Germinal center (tissue), 1 donor: ENCODE measurements at regions not wholly inside any gene's neighbourhood (a gene's known extent, or its start where the extent isn't known, plus 50 kb on each side); places are given as distances from the start of the nearest gene placed in this dataset.

ENCODE experiments used
- DNase-seq: peaks from one replicate; pipeline ENCODE4 v3.0.0; 2012; ENCODE audit warnings: mixed read lengths, low spot score

GRCh38 chr20:7650086-7650879, 290.0 kb downstream of the HAO1 start:
- DNase-seq = no peak

- DNase-seq = no peak
Measured at GRCh38 chr20:7654231-7654630, 286.0 kb downstream of the HAO1 start.

GRCh38 chr20:7656687-7657467, 283.4 kb downstream of the HAO1 start:
- no peak for DNase-seq

DNA sequence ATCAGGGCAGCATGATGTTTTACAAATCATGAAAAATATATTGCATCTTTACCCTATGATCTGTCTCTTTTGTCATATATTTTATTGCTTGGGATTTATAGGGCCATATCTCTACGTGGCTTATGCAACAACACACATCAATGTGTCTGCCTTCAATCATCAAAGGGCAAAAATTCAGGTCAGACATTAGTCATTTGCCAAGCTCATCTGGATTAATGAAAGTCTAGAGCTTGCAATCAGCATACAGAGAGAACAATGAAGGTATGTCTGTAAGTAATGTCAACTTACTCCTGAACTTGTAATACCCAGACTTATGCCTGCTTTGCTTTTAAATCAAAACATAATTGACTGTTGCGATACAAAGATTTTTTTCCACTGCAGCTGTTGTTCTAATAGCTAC, 282.7 kb downstream of the HAO1 start:
- DNase-seq = no peak

GRCh38 chr20:7660165-7660564, 280.1 kb downstream of the HAO1 start:
- DNase-seq = no peak

DNA sequence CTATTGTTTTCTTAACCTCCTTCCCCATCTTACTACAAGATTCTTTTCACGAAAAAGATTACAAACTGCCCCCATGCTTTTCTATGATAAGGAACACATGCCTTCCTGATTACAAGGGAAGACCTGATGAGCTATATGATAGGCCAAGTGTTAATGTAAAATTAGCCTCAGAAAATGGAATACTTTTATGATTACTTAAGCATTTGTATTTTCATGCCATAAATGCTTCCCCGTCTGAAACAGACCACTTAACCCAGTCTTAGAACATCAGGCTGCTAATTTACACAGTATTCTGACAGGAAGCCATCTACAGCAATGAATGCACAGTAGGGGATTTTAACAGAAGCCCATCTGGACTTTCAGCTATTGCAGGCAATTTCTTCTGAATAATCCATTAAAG, 274.9 kb downstream of the HAO1 start:
- no peak for DNase-seq

- no peak for DNase-seq
Measured at GRCh38 chr20:7667194-7667593, 273.1 kb downstream of the HAO1 start.

DNA sequence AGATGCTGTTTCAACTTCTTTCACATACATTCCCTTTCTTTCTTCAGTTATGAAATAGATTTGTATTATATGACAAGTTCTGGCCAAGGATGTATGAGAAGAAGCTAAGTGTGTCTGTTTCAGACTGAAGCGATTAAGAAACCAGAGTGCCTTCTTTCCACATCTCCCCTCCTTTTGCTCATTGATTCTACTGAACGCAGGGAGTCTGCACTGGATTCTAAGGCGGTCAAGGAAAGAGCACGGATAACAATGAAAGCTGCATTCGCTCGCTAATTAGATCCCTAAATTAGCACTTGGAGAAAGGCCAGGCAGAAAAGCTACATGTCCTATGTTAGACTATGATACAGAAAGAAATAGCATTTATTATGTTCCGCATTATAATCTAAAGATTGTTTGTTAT, 267.7 kb downstream of the HAO1 start:
- DNase-seq = no peak

DNA sequence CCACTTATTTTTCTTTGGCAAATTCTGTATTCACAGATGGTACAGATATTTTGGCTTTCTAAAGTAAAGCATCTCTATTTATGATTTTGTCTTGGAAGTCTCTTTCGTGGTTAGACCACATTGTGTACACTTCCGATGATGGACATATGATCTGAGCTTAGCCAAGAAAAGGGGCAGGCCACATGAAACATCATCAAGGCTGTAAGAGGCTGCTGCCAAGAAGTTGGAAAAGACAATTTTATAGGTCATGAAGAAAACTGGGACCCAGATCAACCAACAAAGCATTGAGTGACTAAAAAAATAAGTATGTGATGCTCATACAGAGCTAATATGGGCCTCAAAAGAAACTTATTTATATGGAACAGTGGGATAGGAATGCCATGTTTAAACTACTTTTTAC, 266.4 kb downstream of the HAO1 start:
- no peak for DNase-seq

DNA sequence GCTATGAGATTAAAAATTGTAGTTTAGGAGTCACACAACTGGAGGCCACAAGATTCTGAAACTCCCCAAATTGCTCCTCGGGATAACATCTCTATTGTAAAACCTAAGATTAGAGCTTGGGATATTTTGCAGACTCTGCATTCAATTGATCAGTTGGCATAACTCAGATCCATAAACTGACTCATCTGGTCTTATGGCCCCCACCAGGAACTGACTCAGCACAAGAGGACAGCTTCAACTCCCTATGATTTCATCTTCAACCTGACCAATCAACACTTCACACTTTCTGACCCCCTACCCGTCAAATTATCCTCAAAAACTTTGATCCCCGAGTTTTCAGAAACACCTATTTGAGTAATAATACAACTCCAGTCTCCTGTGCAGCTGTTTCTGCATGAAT, 257.3 kb downstream of the HAO1 start:
- no peak for DNase-seq

GRCh38 chr20:7687065-7687464, 253.2 kb downstream of the HAO1 start:
- no peak for DNase-seq

GRCh38 chr20:7689151-7689550, 251.1 kb downstream of the HAO1 start:
- DNase-seq = no peak

GRCh38 chr20:7691647-7692269, 248.5 kb downstream of the HAO1 start:
- no peak for DNase-seq

DNA sequence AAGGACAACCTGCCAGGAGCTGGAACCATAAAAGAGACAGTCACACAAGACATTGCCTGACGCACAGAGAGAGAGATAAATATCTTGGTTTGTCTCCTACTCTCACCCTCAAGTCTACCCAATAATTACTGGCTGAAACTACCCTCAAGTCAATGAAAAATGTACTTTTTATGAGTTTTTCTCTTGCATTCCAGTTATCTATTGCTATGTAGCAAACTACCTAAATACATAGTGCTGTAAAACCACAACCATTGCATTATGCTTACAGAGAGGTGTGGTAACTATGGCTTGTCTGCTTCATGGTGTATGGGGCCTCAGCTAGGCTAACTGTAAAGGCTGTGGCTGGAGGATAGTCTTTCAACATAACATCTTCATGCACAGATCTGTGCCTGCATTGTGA, 247.8 kb downstream of the HAO1 start:
- DNase-seq = no peak

DNA sequence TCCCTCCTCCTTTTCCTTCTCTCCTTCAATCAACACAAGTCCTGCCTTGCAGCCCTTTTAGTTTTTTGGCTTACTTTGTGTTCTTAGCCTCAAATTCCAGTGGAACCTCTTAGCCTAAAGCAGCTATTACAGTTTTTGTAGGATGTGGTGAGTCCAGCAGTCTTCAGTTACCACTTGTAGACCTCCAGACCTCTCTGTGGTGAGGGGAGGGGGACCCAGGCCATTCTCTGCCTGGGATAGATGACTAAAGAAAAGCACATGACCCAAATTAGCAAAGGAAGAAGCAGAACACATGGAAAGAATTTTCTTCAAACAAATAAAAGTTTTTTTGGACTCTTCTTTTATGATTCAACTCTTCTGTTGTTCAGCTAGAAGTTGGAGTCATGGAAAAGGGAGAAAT, 246.5 kb downstream of the HAO1 start:
- no peak for DNase-seq

- no peak for DNase-seq
Measured at GRCh38 chr20:7695051-7695495, 245.2 kb downstream of the HAO1 start.

GRCh38 chr20:7695635-7696034, 244.6 kb downstream of the HAO1 start:
- DNase-seq = no peak

DNA sequence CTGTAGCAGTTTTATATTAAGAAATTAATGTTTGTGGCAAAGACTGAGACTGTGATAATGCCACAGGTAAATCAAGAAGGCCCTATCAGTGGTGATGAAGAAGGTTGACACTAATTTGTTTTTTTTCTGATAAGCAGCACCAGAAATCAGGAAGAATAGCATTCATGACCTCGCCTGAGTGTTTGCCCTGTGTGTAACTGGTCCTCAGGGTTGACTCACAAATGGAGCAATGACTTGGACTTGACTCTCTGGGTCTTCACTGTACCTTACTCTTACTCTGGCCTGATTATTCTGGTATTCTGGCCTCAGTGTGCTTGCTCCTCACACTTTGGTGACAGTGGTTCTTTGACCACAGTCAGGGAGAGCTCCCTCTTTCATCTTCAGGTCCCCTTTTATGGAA, 243.9 kb downstream of the HAO1 start:
- DNase-seq = no peak

DNA sequence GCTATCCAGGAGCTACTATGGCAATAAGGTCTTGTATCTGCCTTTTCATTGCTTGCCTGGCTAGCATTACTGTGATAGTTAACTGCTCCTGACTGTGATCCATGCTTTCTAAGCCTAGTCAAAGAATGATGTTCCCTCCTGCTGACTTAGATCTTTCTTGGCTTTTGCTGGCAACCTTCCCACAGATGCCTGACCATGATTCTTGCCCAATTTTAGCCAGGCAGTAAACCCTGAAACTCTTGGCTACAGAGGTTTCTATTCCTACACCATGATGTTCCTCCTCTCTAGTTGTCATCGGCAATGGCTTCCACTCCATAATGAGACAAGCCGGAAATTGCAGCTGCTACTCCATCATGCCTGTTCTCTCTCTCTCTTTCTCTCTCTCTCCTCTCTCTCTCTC, 238.1 kb downstream of the HAO1 start:
- no peak for DNase-seq

DNA sequence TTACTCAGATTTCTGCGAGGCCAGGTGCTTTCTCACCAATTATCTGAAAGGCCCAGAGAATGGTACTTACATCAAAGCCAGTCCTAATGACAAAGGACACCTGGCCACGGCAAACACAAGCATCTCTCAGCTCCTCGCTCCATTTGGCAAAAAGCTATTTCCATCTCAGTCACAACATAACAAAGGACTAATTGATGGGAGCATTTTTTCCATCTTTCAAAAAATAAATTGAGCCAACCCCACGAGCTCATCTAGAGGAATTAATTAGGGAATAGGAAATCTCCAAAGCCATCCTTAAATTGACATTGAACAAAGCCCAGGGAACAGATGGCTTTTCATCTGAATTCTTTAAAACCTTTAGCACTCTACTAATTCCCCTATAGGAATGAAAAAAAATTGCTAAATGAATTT, 236.7 kb downstream of the HAO1 start:
- DNase-seq = no peak

DNA sequence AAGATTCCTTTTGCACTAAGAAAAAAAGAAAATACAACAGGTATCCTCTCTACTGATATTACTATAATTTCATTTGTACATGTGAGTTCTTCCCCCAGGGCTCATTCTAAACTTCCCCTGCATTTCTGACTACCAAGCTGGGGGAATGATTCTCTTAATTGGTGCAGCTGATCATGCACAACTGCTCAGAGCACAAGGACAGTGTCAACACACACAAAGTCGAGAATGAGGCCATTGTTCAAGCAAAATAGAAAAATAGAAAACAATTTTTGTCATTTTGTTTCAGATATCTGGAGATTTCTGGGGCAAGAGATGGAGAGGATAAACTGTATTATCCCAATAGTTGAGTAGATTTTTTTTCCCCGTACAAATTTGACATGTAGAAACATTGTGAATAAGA, 236.3 kb downstream of the HAO1 start:
- DNase-seq = no peak

- no peak for DNase-seq
Measured at GRCh38 chr20:7708112-7708511, 232.1 kb downstream of the HAO1 start.

- no peak for DNase-seq
Measured at GRCh38 chr20:7708782-7709181, 231.5 kb downstream of the HAO1 start.
